ENCODE measurements at regions not wholly inside any gene's neighbourhood (a gene's known extent, or its start where the extent isn't known, plus 50 kb on each side); places are given as distances from the start of the nearest gene placed in this dataset.
"Not testable (repeated sequence)": the region's sequence is repeated elsewhere in the genome, so short reads cannot be mapped to it uniquely, and the experiment has no call there.

- no peak for DNase-seq
Measured at GRCh38 chr5:10069637-10070313, 179.9 kb downstream of the ATPSCKMT start.

- no peak for DNase-seq
Measured at GRCh38 chr5:10065428-10066000, 184.2 kb downstream of the ATPSCKMT start.

- DNase-seq: no peak
Measured at GRCh38 chr5:10064546-10065195, 185.0 kb downstream of the ATPSCKMT start.

- DNase-seq: no peak
Measured at GRCh38 chr5:10063997-10064396, 185.7 kb downstream of the ATPSCKMT start.

- no peak for DNase-seq
Measured at GRCh38 chr5:10059980-10060379, 189.7 kb downstream of the ATPSCKMT start.

GRCh38 chr5:10059556-10059955 is 190.1 kb downstream of the ATPSCKMT start:
- DNase-seq: no peak

- no peak for DNase-seq
Measured at GRCh38 chr5:10057356-10057755, 192.3 kb downstream of the ATPSCKMT start.

GRCh38 chr5:10056228-10056760 is 193.4 kb downstream of the ATPSCKMT start:
- no peak for DNase-seq

GRCh38 chr5:10049858-10050455 is 199.7 kb downstream of the ATPSCKMT start:
- DNase-seq: no peak

- DNase-seq: no peak
Measured at GRCh38 chr5:10046676-10047075, 203.0 kb downstream of the ATPSCKMT start.

GRCh38 chr5:10045376-10045775 is 204.3 kb downstream of the ATPSCKMT start:
- no peak for DNase-seq

GRCh38 chr5:10036136-10036815 is 213.4 kb downstream of the ATPSCKMT start:
- DNase-seq: no peak

- DNase-seq: no peak
Measured at GRCh38 chr5:10034001-10034400, 215.7 kb downstream of the ATPSCKMT start.

- DNase-seq: no peak
Measured at GRCh38 chr5:10031817-10032216, 217.9 kb downstream of the ATPSCKMT start.

- DNase-seq: no peak
Measured at GRCh38 chr5:10030219-10030831, 219.4 kb downstream of the ATPSCKMT start.

GRCh38 chr5:10023494-10023893 is 226.2 kb downstream of the ATPSCKMT start:
- DNase-seq: no peak

GRCh38 chr5:10021248-10021647 is 228.4 kb downstream of the ATPSCKMT start:
- no peak for DNase-seq

GRCh38 chr5:10019236-10019635 is 230.5 kb downstream of the ATPSCKMT start:
- DNase-seq: no peak

GRCh38 chr5:10018201-10019069 is 231.3 kb downstream of the ATPSCKMT start:
- DNase-seq: no peak

GRCh38 chr5:10017786-10018185 is 231.9 kb downstream of the ATPSCKMT start:
- DNase-seq: no peak

GRCh38 chr5:10016559-10016958 is 233.1 kb downstream of the ATPSCKMT start:
- DNase-seq: not testable (repeated sequence)

- DNase-seq: not testable (repeated sequence)
Measured at GRCh38 chr5:10015681-10016080, 234.0 kb downstream of the ATPSCKMT start.

Data from GOT3 (cell line).